KBM-7 (cell line): ENCODE measurements at regions not wholly inside any gene's neighbourhood (a gene's known extent, or its start where the extent isn't known, plus 50 kb on each side); places are given as distances from the start of the nearest gene placed in this dataset.

Source experiments
- DNase-seq: peaks from one replicate; pipeline ENCODE4 v3.0.0-alpha.2; 2015
- in situ Hi-C: fragments of 300-500 bp; cut with MboI; formaldehyde crosslinking; loops from 2 replicates; pipeline ENCODE4 v1.14.3; 2020; ENCODE audit warnings: low sequenced_read_pairs, low pct_unique_long_range_greater_than_20kb, mixed read lengths

- in situ Hi-C loops = no loop called here
- no peak for DNase-seq
Observed at GRCh38 chr1:198858033-198858432, 219.2 kb downstream of the PTPRC start.

GRCh38 chr1:198860371-198860770, 221.5 kb downstream of the PTPRC start:
- DNase-seq = no peak
- in situ Hi-C loops = no loop called here

DNA sequence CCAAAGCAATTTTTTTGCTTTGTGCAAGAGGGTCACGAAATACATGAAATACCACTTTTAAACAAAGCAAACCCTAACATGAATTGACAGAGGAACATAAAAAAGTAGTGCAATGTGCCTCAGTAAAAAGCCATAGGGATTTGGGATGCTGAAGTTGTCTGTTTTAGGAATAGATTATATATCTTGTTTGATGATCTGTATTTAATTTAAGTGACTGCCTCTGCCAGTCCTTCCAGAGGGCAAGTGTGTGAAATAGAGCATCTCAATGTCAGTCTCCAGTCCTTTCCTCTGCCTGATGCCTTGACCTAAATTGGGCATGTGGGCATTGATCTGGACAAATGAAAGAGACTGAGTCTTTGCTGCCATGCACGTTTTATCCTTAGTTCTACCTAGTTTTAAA, 222.8 kb downstream of the PTPRC start:
- no peak for DNase-seq
- in situ Hi-C loops = no loop called here

DNA sequence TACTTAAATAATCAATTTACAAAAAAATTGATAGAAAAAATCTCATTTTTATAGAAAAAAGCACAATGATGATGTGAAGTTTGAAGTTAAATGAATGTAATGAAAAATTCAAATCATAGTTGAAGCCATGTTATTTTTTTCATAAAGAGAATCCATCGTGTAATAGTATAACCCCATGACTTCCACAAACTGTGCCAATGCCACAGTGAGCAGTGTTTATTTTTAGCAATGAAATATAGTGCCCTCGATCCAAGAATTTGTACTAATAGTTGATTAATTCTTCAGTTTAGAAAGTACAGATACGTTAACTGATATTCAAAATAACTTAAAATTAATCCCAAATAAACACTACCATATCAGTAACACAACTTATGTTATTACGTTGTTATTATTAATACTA, 225.9 kb downstream of the PTPRC start:
- DNase-seq = no peak
- in situ Hi-C loops = no loop called here

- in situ Hi-C loops = no loop called here
- no peak for DNase-seq
Observed at GRCh38 chr1:198865319-198865718, 226.5 kb downstream of the PTPRC start.

GRCh38 chr1:198867182-198867581, 228.3 kb downstream of the PTPRC start:
- DNase-seq = no peak
- in situ Hi-C loops = no loop called here

- DNase-seq = no peak
- in situ Hi-C loops = no loop called here
Observed at GRCh38 chr1:198873696-198874230, 234.9 kb downstream of the PTPRC start.

GRCh38 chr1:198876371-198876871, 237.6 kb downstream of the PTPRC start:
- in situ Hi-C loops = no loop called here
- DNase-seq = no peak

- in situ Hi-C loops = no loop called here
- no peak for DNase-seq
Observed at GRCh38 chr1:198878566-198878965, 239.7 kb downstream of the PTPRC start.

DNA sequence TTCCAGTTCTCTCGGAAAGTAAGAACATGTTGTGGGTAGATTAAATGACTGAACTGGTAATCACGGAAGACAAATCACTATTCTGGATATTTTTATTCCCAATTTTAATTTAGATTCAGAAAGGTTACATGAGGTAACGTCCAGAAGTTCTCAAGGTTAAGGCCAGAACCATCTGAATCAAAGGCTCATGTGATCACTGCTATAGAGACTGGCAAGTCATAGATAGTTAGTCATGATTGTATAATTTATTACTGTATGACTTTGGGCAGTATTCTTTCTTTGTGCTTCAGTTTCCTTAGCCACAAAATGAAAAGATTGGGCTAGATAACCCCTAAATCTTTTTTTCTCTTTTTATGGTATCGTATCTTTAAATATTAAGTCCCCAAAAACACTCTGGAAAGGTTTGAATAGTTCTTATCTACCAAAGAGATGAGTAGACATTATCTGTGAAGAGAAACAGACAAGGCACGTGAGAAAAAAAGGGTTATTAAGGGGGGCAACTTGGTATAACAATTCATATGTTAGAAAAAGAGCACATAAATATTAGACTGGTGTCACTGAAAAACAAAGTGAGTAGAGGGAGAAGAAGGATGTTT, 241.0 kb downstream of the PTPRC start:
- no peak for DNase-seq
- in situ Hi-C loops = no loop called here

- DNase-seq = no peak
- in situ Hi-C loops = no loop called here
Observed at GRCh38 chr1:198880397-198880796, 241.6 kb downstream of the PTPRC start.

DNA sequence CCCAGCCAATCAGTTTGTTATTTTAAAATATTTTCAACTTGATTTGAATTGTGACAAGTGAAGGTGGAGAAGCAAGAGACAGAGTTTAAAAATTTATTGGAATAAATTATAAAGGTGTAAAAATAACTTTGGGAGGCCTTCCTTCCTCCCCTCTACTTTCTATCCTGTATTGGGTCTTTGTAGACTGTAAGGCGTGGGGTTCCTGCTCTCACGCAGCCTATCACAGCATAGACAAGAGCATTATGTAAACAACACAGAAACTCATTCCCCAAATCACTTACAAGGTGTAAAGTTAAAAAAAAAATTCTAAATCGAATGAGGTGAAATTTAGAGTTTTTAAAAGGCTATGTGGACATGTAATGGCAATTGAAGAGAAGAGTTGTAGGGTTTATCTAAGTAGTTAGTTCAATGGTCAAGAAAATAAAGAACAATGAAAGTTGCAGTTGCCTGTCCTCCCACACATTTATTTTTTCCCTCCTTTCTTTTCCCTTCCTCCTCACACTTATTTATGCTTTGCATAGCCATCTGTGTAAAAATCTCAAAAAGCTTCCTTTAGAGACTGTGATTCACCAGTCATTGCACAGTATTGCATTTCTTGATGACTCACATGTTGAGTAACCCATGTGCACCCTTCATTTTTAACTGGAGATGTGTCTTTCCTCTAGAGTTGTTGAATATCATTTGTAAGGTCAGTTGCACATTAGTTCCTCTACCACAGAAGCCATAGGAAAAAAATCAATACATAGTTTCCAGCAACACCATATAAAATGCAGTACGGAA, 242.2 kb downstream of the PTPRC start:
- in situ Hi-C loops = no loop called here
- peak; percentile 76 for DNase-seq

DNA sequence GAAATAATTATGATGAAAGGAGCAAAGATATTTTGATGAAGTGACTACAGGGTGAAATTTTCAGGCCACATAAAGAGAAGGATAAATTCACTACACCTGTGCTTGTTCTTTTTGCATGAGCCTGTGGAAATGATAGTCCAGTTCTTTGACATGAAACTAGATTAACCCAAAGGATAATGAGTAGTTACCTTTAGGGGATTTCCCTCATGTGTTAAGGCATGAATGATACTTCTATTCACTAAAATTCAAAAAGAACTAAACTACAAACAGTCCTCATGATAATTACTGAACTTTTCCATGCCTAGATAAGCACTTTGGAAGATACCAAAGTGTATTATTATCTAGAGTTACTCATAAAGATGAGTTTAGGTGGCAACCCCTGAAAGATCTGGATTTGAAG, 244.3 kb downstream of the PTPRC start:
- DNase-seq = no peak

GRCh38 chr1:198887866-198888265, 249.0 kb downstream of the PTPRC start:
- DNase-seq = no peak
- in situ Hi-C loops = no loop called here

More for the DNA sequence above, 244.3 kb downstream of the PTPRC start:
- in situ Hi-C loops = no loop called here

DNA sequence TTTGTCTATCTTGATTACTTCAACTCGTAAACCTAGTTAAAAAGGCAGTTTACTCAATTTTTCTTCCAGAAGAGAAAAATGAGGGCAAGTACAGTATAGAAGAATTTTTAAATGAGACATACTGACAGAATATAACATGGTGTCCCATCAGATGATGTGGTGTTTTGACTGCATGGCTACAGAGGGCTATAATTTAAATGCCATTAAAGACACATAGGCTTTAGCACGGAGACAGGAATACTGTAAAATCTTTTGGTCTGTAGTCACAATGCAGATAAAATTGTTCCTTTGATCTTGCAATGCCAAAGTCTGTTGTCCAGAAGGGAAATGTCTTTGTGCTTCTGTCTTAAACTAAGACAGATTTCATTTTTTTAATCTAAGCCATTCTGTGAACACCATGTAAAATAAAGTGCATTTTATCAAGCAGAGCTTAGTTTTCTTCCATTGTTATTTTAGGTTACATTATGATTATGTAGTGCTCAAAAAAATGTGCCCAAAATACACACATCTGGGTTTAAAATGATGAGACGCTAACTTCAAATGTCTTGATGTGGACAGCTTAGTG, 249.6 kb downstream of the PTPRC start:
- DNase-seq = no peak
- in situ Hi-C loops = no loop called here

DNA sequence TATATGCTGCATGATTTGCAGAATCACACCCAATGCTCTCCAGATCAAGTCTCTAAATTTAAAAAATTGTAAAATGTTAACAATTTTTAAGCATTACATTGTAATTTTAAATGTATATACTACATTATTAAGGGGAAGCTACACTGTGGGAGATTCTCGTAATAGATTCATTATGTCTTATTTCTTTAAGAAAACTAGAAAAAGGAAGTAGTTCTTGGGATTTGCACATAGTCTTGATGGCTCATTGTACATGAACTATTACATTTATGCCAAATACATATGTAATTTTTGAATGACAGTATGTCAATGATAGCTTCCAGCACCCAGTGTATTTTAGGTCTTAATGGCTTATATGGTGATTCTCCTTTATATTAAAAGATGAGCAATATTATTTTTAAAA, 250.3 kb downstream of the PTPRC start:
- in situ Hi-C loops = no loop called here
- DNase-seq = no peak

DNA sequence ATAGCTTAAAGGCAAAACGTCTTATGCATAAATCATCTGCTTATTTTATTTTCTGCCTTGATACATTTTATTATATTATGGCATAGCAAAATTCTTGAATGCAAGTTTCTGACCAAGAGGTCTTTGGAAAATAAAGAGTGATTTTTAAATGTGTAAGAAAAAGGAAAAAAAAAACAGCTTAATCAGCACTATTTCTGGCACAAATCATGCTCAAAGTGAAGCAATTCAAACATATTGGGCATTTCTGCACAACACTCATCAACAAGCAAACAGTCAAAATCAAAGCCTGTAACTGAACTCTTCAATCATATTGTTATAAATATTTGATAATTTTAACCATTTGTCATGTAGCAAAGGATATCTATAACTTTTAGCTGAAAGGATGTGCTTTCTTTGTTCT, 250.9 kb downstream of the PTPRC start:
- in situ Hi-C loops = no loop called here
- DNase-seq = no peak

DNA sequence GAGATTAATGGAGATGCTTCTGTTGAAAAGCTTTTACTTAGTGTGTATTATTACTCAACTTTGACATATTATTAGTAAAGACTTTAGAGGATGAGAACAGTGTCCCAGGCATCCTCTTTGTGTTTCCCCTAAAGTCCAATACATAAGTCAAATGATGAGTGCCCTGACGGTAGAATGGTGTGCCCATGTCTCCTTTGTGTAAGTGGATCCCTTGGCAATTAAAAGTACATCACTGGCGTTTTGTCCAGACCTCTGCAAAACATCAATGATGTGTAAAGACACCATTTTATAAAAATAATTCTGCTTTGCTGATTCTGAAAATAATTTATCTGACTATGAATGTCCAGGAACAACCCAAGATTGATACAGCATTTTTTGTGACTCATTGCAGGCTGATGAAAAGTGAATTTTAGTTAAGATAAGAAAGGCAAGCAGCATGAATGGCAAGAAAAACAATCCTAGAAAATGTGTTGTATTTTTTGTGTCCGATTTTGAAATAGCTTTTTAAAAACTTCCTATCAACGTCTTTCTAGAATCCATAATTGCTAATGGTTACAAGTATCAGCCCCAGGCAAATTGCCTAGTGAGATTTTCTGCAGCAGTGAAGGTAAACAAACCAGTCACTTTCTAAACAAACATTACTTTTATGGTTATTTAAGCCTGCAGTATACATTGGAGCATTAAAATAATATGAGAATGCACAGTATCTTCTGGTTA, 251.5 kb downstream of the PTPRC start:
- in situ Hi-C loops = no loop called here

GRCh38 chr1:198892065-198892464, 253.2 kb downstream of the PTPRC start:
- DNase-seq = peak; percentile 32
- in situ Hi-C loops = no loop called here

More for the DNA sequence above, 251.5 kb downstream of the PTPRC start:
- DNase-seq = no peak

GRCh38 chr1:198893141-198893540, 254.3 kb downstream of the PTPRC start:
- DNase-seq = no peak
- in situ Hi-C loops = no loop called here
